Activated B cell treated with CpG ODN at 0.5 μM for 24 hours (primary cell): ENCODE measurements at regions not wholly inside any gene's neighbourhood (a gene's known extent, or its start where the extent isn't known, plus 50 kb on each side); places are given as distances from the start of the nearest gene placed in this dataset.

Experiments
- ATAC-seq: fragments of 200-7000 bp; cut with Tn5 transposase; one replicate; pipeline ENCODE4 v1.10.0; 2021; ENCODE audit warnings: low read depth, mild to moderate bottlenecking, moderate library complexity
- CTCF ChIA-PET: fragments of 350-600 bp; sonication (Branson Sonifier 250); formaldehyde crosslinking; loops from one replicate; lab custom pipeline; 2021; ENCODE audit warnings: antibody characterized with exemption; lab: Charles Lee
- POLR2A ChIA-PET: fragments of 350-600 bp; sonication (Branson Sonifier 250); formaldehyde crosslinking; loops from one replicate; lab custom pipeline; 2021; ENCODE audit warnings: antibody characterized with exemption; lab: Charles Lee
- DNase-seq: peaks from one replicate; pipeline ENCODE4 v3.0.0; 2022
- H3K27ac Mint-ChIP-seq: one replicate; pipeline ENCODE4 v1.8.0; 2020; ENCODE audit warnings: mixed read lengths
- H3K27me3 Mint-ChIP-seq: one replicate; pipeline ENCODE4 v1.8.0; 2021; ENCODE audit warnings: mixed read lengths
- H3K36me3 Mint-ChIP-seq: one replicate; pipeline ENCODE4 v1.8.0; 2021; ENCODE audit warnings: low read depth, mixed read lengths
- H3K4me1 Mint-ChIP-seq: one replicate; pipeline ENCODE4 v1.8.0; 2021; ENCODE audit warnings: mixed read lengths
- H3K4me3 Mint-ChIP-seq: one replicate; pipeline ENCODE4 v1.8.0; 2020; ENCODE audit warnings: mild to moderate bottlenecking, mixed read lengths
- H3K9me3 Mint-ChIP-seq: one replicate; pipeline ENCODE4 v1.8.0; 2020; ENCODE audit warnings: mixed read lengths
- CTCF ChIP-seq: fragments of 200-600 bp; IDR thresholded peaks from one replicate; pipeline ENCODE4 v1.8.0; 2022; ENCODE audit warnings: antibody characterized with exemption, mild to moderate bottlenecking
- intact Hi-C: fragments of 100-400 bp; cut with micrococcal nuclease; formaldehyde crosslinking; loops from one replicate; pipeline ENCODE4 v1.15.1; 2024

GRCh38 chr1:22393587-22393986 lies 58.1 kb upstream of the ZBTB40 start:
- Mint-ChIP-seq H3K4me1 (no peaks in the 10 kb centered on the region), H3K27ac (no peak overlapping the region), H3K36me3 (no peaks in the 10 kb centered on the region), H3K9me3 (no peaks in the 10 kb centered on the region), H3K27me3 (peaks cover 7% of the 10 kb centered on the region), H3K4me3 (no peak overlapping the region)
- TF ChIP-seq CTCF = no peak
- CTCF ChIA-PET = no interaction called here
- intact Hi-C loops = no loop called here
- DNase-seq (no peak), ATAC-seq (no peak)
- POLR2A ChIA-PET = no interaction called here

GRCh38 chr1:22398656-22399420 lies 52.8 kb upstream of the ZBTB40 start:
- ChIA-PET CTCF (no interaction called here), POLR2A (no interaction called here)
- no peaks in the 10 kb centered on the region for H3K4me1 Mint-ChIP-seq
- H3K4me3 Mint-ChIP-seq = no peak overlapping the region
- no peak for TF ChIP-seq CTCF
- intact Hi-C loops = no loop called here
- no peak overlapping the region for H3K27ac Mint-ChIP-seq
- no peak for DNase-seq
- no peaks in the 10 kb centered on the region for H3K9me3 Mint-ChIP-seq
- H3K36me3 Mint-ChIP-seq = no peaks in the 10 kb centered on the region
- peaks cover 27% of the 10 kb centered on the region for H3K27me3 Mint-ChIP-seq
- no peak for ATAC-seq

GRCh38 chr1:22399421-22400091 lies 52.1 kb upstream of the ZBTB40 start:
- DNase-seq = no peak
- intact Hi-C loops = no loop called here
- ChIA-PET POLR2A (no interaction called here), CTCF (no interaction called here)
- Mint-ChIP-seq H3K27ac (no peak overlapping the region), H3K4me3 (no peak overlapping the region), H3K36me3 (no peaks in the 10 kb centered on the region), H3K4me1 (no peaks in the 10 kb centered on the region), H3K9me3 (no peaks in the 10 kb centered on the region), H3K27me3 (peaks cover 24% of the 10 kb centered on the region)
- ATAC-seq = no peak
- no peak for TF ChIP-seq CTCF
